K562 (cell line): ENCODE measurements at regions not wholly inside any gene's neighbourhood (a gene's known extent, or its start where the extent isn't known, plus 50 kb on each side); places are given as distances from the start of the nearest gene placed in this dataset.

Experiments
- LCOR ChIP-seq: sonication (generic); formaldehyde crosslinking; IDR thresholded peaks from 2 replicates; pipeline ENCODE4 v1.8.0; 2022; ENCODE audit warnings: mild to moderate bottlenecking, missing genetic modification reagents
- MTA3 ChIP-seq: fragments of 450-650 bp; formaldehyde crosslinking; IDR thresholded peaks from 2 replicates; pipeline ENCODE4 v1.6.1; 2017; ENCODE audit warnings: mild to moderate bottlenecking, borderline replicate concordance
- PBX2 ChIP-seq, 2 experiments: IDR thresholded peaks in 1 of 2; conservative IDR thresholded peaks in 1 of 2; 2 replicates each; pipeline ENCODE4 v1.6.1; 2016; ENCODE audit warnings: low read depth in 2 of 2, mild to moderate bottlenecking in 1 of 2, missing compliant biosample characterization in 1 of 2, missing genetic modification characterization in 1 of 2, moderate library complexity in 1 of 2
- TCF3 ChIP-seq: sonication (generic); formaldehyde crosslinking; IDR thresholded peaks from 2 replicates; pipeline ENCODE4 v1.4.0; 2020; ENCODE audit warnings: mild to moderate bottlenecking, missing genetic modification reagents
- ZBTB17 ChIP-seq: fragments of 450-650 bp; formaldehyde crosslinking; IDR thresholded peaks from 2 replicates; pipeline ENCODE4 v1.4.0; 2020; ENCODE audit warnings: mild to moderate bottlenecking
- ZBTB8A ChIP-seq: fragments of 450-650 bp; IDR thresholded peaks from 2 replicates; pipeline ENCODE4 v1.6.1; 2018; ENCODE audit warnings: mild to moderate bottlenecking, moderate library complexity; ENCODE audit not compliant: partially characterized antibody
- ZNF146 ChIP-seq: IDR thresholded peaks from one replicate; pipeline ENCODE4 v1.6.1; 2018; ENCODE audit warnings: missing compliant biosample characterization; ENCODE audit not compliant: unreplicated experiment

GRCh38 chr12:5267603-5268423 is 164.1 kb upstream of the NTF3 start (continued):
- TF ChIP-seq PBX2 (CRISPR knock-in tag; IDR thresholded peaks at IDR 0.05; ENCODE audit: low read depth) (no peak), PBX2 (tag; conservative IDR thresholded peaks at IDR 0.05; ENCODE audit: low read depth) (no peak), LCOR (no peak), ZBTB8A (no peak), MTA3 (no peak), ZNF146 (CRISPR knock-in tag) (no peak), TCF3 (CRISPR knock-in tag) (no peak), ZBTB17 (CRISPR knock-in tag) (no peak)
